Omental fat pad (tissue), 3 donors: ENCODE measurements at regions not wholly inside any gene's neighbourhood (a gene's known extent, or its start where the extent isn't known, plus 50 kb on each side); places are given as distances from the start of the nearest gene placed in this dataset.

Source experiments
- ATAC-seq: fragments of 150-250 bp; one replicate; pipeline ENCODE4 v1.9.1; 2016; ENCODE audit warnings: mild to moderate bottlenecking, moderate library complexity; ENCODE audit not compliant: low FRiP score
- DNase-seq: peaks from one replicate; pipeline ENCODE4 v3.0.0-alpha.2; 2019; ENCODE audit warnings: low spot score
- CTCF ChIP-seq, 3 donors: fragments of 450-650 bp; IDR thresholded peaks; one replicate each; pipeline ENCODE4 v1.5.1; 2016 to 2017; ENCODE audit warnings: antibody characterized with exemption in 3 of 3, mild to moderate bottlenecking in 3 of 3, moderate library complexity in 2 of 3

GRCh38 chr3:170749185-170749584 lies 120.8 kb downstream of the RPL22L1 start:
- no peak for TF ChIP-seq CTCF (IDR thresholded peaks at IDR 0.05)
- ATAC-seq (no peak), DNase-seq (no peak)

- DNase-seq = no peak
- no peak for ATAC-seq
- TF ChIP-seq CTCF (IDR thresholded peaks at IDR 0.05) = no peak
These were observed 123.6 kb downstream of the RPL22L1 start for GRCh38 chr3:170746175-170746942.

GRCh38 chr3:170745211-170745718 lies 124.7 kb downstream of the RPL22L1 start:
- no peak for DNase-seq
- ATAC-seq = peak; percentile 64
- TF ChIP-seq CTCF (IDR thresholded peaks at IDR 0.05) = no peak

GRCh38 chr3:170741756-170742529 lies 128.1 kb downstream of the RPL22L1 start:
- no peak for ATAC-seq
- no peak for DNase-seq
- TF ChIP-seq CTCF (IDR thresholded peaks at IDR 0.05) = no peak

- DNase-seq (no peak), ATAC-seq (peak; percentile 87)
- no peak for TF ChIP-seq CTCF (IDR thresholded peaks at IDR 0.05)
These were observed 129.0 kb downstream of the RPL22L1 start for GRCh38 chr3:170740726-170741591.

GRCh38 chr3:170740285-170740684 lies 129.7 kb downstream of the RPL22L1 start:
- ATAC-seq = no peak
- no peak for DNase-seq
- no peak for TF ChIP-seq CTCF (IDR thresholded peaks at IDR 0.05)
